SU-DHL-6 (cell line): ENCODE measurements at regions not wholly inside any gene's neighbourhood (a gene's known extent, or its start where the extent isn't known, plus 50 kb on each side); places are given as distances from the start of the nearest gene placed in this dataset.

Source experiments
- CTCF ChIP-seq: fragments of 200-600 bp; sonication (generic); IDR thresholded peaks from one replicate; pipeline ENCODE4 v1.5.1; 2017; ENCODE audit warnings: antibody characterized with exemption, mild to moderate bottlenecking, low read length, moderate library complexity; ENCODE audit not compliant: insufficient read depth, poor library complexity, severe bottlenecking
- EZH2phosphoT487 ChIP-seq: fragments of 200-600 bp; sonication (generic), shearing (Covaris generic); conservative IDR thresholded peaks from 2 replicates; pipeline ENCODE4 v1.6.1; 2018; ENCODE audit warnings: mild to moderate bottlenecking, antibody characterized with exemption, low read length, moderate library complexity, mixed read lengths

GRCh38 chr6:155543166-155543847 lies 87.7 kb upstream of the NOX3 start:
- TF ChIP-seq CTCF (no peak), EZH2phosphoT487 (no peak)
